ENCODE measurements at regions not wholly inside any gene's neighbourhood (a gene's known extent, or its start where the extent isn't known, plus 50 kb on each side); places are given as distances from the start of the nearest gene placed in this dataset.

GRCh38 chr15:66864086-66864830, 162.2 kb downstream of the SMAD6 start:
- H3K4me1 Mint-ChIP-seq, result no peaks in the 10 kb centered on the region
- H3K36me3 Mint-ChIP-seq (ENCODE audit: low read depth), result no peaks in the 10 kb centered on the region
- H3K4me3 Mint-ChIP-seq, result no peak overlapping the region
- TF ChIP-seq, protein P1, sequence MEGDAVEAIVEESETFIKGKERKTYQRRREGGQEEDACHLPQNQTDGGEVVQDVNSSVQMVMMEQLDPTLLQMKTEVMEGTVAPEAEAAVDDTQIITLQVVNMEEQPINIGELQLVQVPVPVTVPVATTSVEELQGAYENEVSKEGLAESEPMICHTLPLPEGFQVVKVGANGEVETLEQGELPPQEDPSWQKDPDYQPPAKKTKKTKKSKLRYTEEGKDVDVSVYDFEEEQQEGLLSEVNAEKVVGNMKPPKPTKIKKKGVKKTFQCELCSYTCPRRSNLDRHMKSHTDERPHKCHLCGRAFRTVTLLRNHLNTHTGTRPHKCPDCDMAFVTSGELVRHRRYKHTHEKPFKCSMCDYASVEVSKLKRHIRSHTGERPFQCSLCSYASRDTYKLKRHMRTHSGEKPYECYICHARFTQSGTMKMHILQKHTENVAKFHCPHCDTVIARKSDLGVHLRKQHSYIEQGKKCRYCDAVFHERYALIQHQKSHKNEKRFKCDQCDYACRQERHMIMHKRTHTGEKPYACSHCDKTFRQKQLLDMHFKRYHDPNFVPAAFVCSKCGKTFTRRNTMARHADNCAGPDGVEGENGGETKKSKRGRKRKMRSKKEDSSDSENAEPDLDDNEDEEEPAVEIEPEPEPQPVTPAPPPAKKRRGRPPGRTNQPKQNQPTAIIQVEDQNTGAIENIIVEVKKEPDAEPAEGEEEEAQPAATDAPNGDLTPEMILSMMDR (conservative IDR thresholded peaks at IDR 0.05), result no peak
- no peaks in the 10 kb centered on the region for H3K27me3 Mint-ChIP-seq (ENCODE audit: low read depth)
- DNase-seq (ENCODE audit: low read depth, low spot score), result no peak
- H3K9me3 Mint-ChIP-seq, result no peaks in the 10 kb centered on the region
- H3K27ac Mint-ChIP-seq (ENCODE audit: unreplicated experiment), result no peak overlapping the region

- no peaks in the 10 kb centered on the region for H3K4me1 Mint-ChIP-seq
- H3K27ac Mint-ChIP-seq (ENCODE audit: unreplicated experiment), result no peak overlapping the region
- DNase-seq (ENCODE audit: low read depth, low spot score), result no peak
- peaks cover 4% of the 10 kb centered on the region for H3K27me3 Mint-ChIP-seq (ENCODE audit: low read depth)
- no peaks in the 10 kb centered on the region for H3K36me3 Mint-ChIP-seq (ENCODE audit: low read depth)
- TF ChIP-seq, protein P1 (conservative IDR thresholded peaks at IDR 0.05), result no peak
- no peaks in the 10 kb centered on the region for H3K9me3 Mint-ChIP-seq
- no peak overlapping the region for H3K4me3 Mint-ChIP-seq
Observed at GRCh38 chr15:66864871-66865281, 162.8 kb downstream of the SMAD6 start.

DNA sequence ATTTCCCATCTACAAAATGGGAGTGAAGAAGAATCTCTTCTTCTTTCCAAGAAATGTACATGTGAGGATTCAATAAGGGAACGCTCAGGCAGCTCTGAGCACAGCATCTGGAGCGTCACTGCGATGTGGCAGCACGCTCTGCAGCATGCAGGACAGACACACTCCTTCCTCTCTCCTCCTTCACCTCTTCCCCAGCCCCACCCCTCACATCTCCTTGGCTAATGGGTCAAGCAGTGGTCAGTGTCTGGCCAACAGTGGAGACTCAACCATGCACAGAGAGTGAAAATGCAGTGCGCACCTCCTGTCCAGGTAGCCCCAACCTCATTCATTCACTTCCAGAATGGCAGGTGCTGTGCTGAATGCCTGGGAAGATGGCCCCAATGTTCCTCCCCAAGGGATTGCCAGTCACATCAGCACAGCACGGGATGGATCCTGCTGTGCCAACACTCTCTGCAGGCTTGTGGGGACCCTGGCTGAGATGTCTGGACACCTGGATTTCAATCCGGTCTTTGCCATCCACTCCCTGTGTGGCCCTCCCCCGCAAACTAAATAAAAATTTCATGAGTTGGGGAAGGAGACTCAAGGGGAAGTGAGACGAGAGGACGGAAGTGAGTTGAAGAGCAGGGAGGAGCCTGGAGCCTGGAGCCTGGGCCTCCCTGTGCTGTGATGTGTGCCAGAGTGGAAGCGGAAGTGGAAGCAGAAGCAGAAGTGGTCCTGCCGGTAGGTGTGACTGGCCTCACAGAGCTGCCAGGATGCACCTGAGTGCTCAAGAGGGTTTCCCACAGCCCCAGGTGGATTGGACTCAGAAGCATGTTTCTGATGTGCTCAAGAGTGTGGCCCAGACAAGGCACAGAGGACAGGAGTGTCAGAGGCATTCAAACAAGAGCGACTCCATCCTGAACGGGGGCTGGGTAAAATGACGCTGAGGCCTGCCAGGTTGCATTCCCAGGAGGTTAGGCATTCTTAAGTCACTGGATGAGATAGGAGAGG, 163.9 kb downstream of the SMAD6 start:
- Mint-ChIP-seq H3K4me3 (no peak overlapping the region), H3K27ac (ENCODE audit: unreplicated experiment) (no peak overlapping the region), H3K36me3 (ENCODE audit: low read depth) (no peaks in the 10 kb centered on the region), H3K4me1 (no peaks in the 10 kb centered on the region), H3K9me3 (no peaks in the 10 kb centered on the region), H3K27me3 (ENCODE audit: low read depth) (peaks cover 5% of the 10 kb centered on the region)
- TF ChIP-seq, protein P1 (conservative IDR thresholded peaks at IDR 0.05), result no peak
- DNase-seq (ENCODE audit: low read depth, low spot score), result no peak

DNA sequence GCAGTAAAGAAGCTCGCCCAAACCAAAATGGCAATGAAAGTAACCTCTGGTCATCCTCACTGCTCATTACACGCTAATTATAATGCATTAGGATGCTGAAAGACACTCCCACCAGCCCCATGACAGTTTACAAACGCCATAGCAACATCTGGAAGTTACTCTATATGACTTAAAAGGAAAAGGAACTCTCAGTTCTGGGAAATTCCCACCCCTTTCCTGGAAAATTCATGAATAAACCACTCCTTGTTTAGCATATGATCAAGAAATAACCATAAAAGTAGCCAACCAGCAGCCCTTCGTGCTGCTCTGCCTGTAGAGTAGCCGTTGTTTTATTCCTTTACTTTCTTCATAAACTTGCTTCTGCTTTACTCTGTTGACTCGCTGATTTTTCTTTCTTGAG, 164.6 kb downstream of the SMAD6 start:
- H3K27me3 Mint-ChIP-seq (ENCODE audit: low read depth), result peaks cover 5% of the 10 kb centered on the region
- H3K9me3 Mint-ChIP-seq, result no peaks in the 10 kb centered on the region
- H3K36me3 Mint-ChIP-seq (ENCODE audit: low read depth), result no peaks in the 10 kb centered on the region
- TF ChIP-seq, protein P1 (conservative IDR thresholded peaks at IDR 0.05), result no peak
- no peaks in the 10 kb centered on the region for H3K4me1 Mint-ChIP-seq
- H3K4me3 Mint-ChIP-seq, result no peak overlapping the region
- H3K27ac Mint-ChIP-seq (ENCODE audit: unreplicated experiment), result no peak overlapping the region
- no peak for DNase-seq (ENCODE audit: low read depth, low spot score)

GRCh38 chr15:66868918-66869317, 166.9 kb downstream of the SMAD6 start:
- TF ChIP-seq, protein P1 (conservative IDR thresholded peaks at IDR 0.05), result no peak
- no peak for DNase-seq (ENCODE audit: low read depth, low spot score)
- Mint-ChIP-seq H3K4me3 (no peak overlapping the region), H3K4me1 (no peaks in the 10 kb centered on the region), H3K36me3 (ENCODE audit: low read depth) (no peaks in the 10 kb centered on the region), H3K27me3 (ENCODE audit: low read depth) (peaks cover 5% of the 10 kb centered on the region), H3K9me3 (no peaks in the 10 kb centered on the region), H3K27ac (ENCODE audit: unreplicated experiment) (no peak overlapping the region)

Measured in neural crest cell (in vitro differentiated cells).